Fibroblast of lung (primary cell): ENCODE measurements at regions not wholly inside any gene's neighbourhood (a gene's known extent, or its start where the extent isn't known, plus 50 kb on each side); places are given as distances from the start of the nearest gene placed in this dataset.

ENCODE experiments used
- CTCF ChIP-seq, 2 donors: IDR thresholded peaks in 1 of 2; conservative IDR thresholded peaks in 1 of 2; 1 replicate in 1 of 2; 2 replicates in 1 of 2; pipeline ENCODE4 v1.5.1; 2011 to 2012; ENCODE audit warnings: low read length in 2 of 2, control low read depth in 1 of 2, inconsistent platforms in 1 of 2, low read depth in 1 of 2, mild to moderate bottlenecking in 1 of 2
- EZH2 ChIP-seq: IDR thresholded peaks from 2 replicates; pipeline ENCODE4 v1.5.1; 2012; ENCODE audit warnings: low read length, control low read depth, mild to moderate bottlenecking; ENCODE audit errors: missing control alignments

- TF ChIP-seq CTCF (conservative IDR thresholded peaks at IDR 0.05 in 1 of 2, IDR thresholded peaks at IDR 0.05 in 1 of 2; ENCODE audit: low read depth in 1 of 2, low read length in 2 of 2) (no peak), EZH2 (no peak)
These were observed 394.4 kb upstream of the CHRM3 start for GRCh38 chr1:238991765-238992495.
